Sigmoid colon (tissue), 6 donors: ENCODE measurements at regions not wholly inside any gene's neighbourhood (a gene's known extent, or its start where the extent isn't known, plus 50 kb on each side); places are given as distances from the start of the nearest gene placed in this dataset.

Experiments
- DNase-seq: peaks from one replicate; pipeline ENCODE4 v3.0.0-alpha.2; 2019
- H3K27ac ChIP-seq, 4 donors: fragments of 200-600 bp; sonication (generic); one replicate each; pipeline ENCODE4 v1.5.1; 2016 to 2019; ENCODE audit warnings: mild to moderate bottlenecking in 1 of 4
- H3K27me3 ChIP-seq, 3 donors: fragments of 200-600 bp; sonication (generic); one replicate each; pipeline ENCODE4 v1.5.1; 2019; ENCODE audit warnings: mild to moderate bottlenecking in 1 of 3
- H3K36me3 ChIP-seq, 4 donors: fragments of 200-600 bp; sonication (generic); one replicate each; pipeline ENCODE4 v1.5.1; 2016 to 2019
- H3K4me1 ChIP-seq, 4 donors: fragments of 200-600 bp; sonication (generic); one replicate each; pipeline ENCODE4 v1.5.1; 2017 to 2019
- H3K4me3 ChIP-seq, 4 donors: fragments of 200-600 bp; sonication (generic); one replicate each; pipeline ENCODE4 v1.5.1; 2017 to 2019; ENCODE audit warnings: mild to moderate bottlenecking in 2 of 4, moderate library complexity in 1 of 4
- H3K9me3 ChIP-seq, 4 donors: fragments of 200-600 bp in 3 of 4; sonication (generic) in 3 of 4; one replicate each; pipeline versions ENCODE4 v1.5.1 to v1.6.1; 2013 to 2019
- EP300 ChIP-seq, 4 donors: sonication (generic); formaldehyde crosslinking; IDR thresholded peaks; one replicate each; pipeline ENCODE4 v1.6.1; 2017; ENCODE audit warnings: antibody characterized with exemption in 4 of 4
- POLR2A ChIP-seq, 2 donors: fragments of 450-650 bp; IDR thresholded peaks; one replicate each; pipeline ENCODE4 v1.6.1; 2016; ENCODE audit warnings: antibody characterized with exemption in 2 of 2, mild to moderate bottlenecking in 2 of 2, moderate library complexity in 2 of 2
- POLR2AphosphoS5 ChIP-seq, 4 donors: sonication (generic); formaldehyde crosslinking; IDR thresholded peaks; one replicate each; pipeline ENCODE4 v1.6.1; 2017; ENCODE audit warnings: antibody characterized with exemption in 4 of 4
- WGBS, 2 donors: extraction: QIAGEN DNeasy Blood & Tissue Kit; methylation state at CpG; one replicate each; pipeline ENCODE4 v1.1.7; 2013; 5-methylcytosine and 5-hydroxymethylcytosine counted together
- intact Hi-C: fragments of 100-400 bp; cut with DNase I; formaldehyde crosslinking; loops from one replicate; pipeline ENCODE4 v1.15.1; 2023
- TF ChIP-seq, protein P1 (sequence below), 4 experiments: fragments of 450-650 bp in 3 of 4; fragments of 200-600 bp in 1 of 4; IDR thresholded peaks; one replicate each; pipeline ENCODE4 v1.5.1; 2016 to 2019; ENCODE audit warnings: antibody characterized with exemption in 4 of 4, mild to moderate bottlenecking in 3 of 4, moderate library complexity in 2 of 4
- donor health status: healthy with polysubstance abuse.
- donor health status: healthy.

DNA sequence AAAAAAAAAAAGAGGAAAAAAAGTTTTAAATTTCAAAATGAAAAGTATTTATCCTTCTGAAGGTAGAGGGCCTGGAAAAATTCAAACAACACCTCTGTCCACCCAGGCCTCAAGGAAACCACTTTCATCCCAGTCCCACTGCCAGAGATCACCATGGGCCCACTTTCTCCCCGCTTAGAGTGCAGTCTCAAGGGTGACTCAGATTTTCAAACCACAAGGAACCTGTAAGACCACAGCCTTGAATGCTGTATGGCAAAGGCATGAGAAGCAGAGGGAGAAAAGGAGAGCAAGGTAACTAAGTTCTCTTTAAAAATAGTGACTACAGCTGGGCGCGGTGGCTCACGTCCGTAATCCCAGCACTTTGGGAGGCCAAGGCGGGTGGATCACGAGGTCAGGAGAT is 87.9 kb upstream of the PACRGL start:
- Histone ChIP-seq H3K4me1 (peaks cover 0 to 23% (median 20%) of the 10 kb centered on the region in 4 donors), H3K36me3 (peaks cover 0 to 3% (median 0%) of the 10 kb centered on the region in 4 donors), H3K9me3 (no peaks in the 10 kb centered on the region), H3K4me3 (no peak overlapping the region), H3K27ac (no peak overlapping the region), H3K27me3 (no peaks in the 10 kb centered on the region)
- WGBS, 2 donors: 78 to 89% methylated on average over 7 of the region's 7 CpGs
- intact Hi-C loops: no loop called here
- no peak for TF ChIP-seq EP300 (IDR thresholded peaks at IDR 0.05)
- no peak for TF ChIP-seq POLR2AphosphoS5 (IDR thresholded peaks at IDR 0.05)
- TF ChIP-seq POLR2A (IDR thresholded peaks at IDR 0.05): no peak
- TF ChIP-seq, protein P1, sequence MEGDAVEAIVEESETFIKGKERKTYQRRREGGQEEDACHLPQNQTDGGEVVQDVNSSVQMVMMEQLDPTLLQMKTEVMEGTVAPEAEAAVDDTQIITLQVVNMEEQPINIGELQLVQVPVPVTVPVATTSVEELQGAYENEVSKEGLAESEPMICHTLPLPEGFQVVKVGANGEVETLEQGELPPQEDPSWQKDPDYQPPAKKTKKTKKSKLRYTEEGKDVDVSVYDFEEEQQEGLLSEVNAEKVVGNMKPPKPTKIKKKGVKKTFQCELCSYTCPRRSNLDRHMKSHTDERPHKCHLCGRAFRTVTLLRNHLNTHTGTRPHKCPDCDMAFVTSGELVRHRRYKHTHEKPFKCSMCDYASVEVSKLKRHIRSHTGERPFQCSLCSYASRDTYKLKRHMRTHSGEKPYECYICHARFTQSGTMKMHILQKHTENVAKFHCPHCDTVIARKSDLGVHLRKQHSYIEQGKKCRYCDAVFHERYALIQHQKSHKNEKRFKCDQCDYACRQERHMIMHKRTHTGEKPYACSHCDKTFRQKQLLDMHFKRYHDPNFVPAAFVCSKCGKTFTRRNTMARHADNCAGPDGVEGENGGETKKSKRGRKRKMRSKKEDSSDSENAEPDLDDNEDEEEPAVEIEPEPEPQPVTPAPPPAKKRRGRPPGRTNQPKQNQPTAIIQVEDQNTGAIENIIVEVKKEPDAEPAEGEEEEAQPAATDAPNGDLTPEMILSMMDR (IDR thresholded peaks at IDR 0.05): no peak
- DNase-seq: no peak

DNA sequence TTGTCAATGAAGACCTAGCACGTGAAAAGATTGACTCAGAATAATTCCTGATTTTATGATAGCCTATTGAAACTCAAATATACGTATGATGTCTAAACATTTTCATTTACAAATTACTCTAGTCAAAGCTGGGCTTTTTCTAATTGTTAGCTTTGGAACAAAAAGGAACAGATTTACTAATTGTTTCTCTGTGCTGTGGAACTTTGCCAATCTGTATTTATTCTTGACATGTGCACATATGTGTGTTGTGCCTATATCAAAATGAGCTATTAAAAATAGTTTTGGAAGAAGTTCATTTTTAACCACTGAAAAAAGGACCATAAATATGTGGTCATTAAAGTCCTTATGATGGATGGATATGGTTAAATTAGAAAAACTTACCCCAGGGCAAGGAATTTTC is 85.4 kb upstream of the PACRGL start:
- TF ChIP-seq POLR2A (IDR thresholded peaks at IDR 0.05): no peak
- no peak for TF ChIP-seq POLR2AphosphoS5 (IDR thresholded peaks at IDR 0.05)
- TF ChIP-seq, protein P1 (IDR thresholded peaks at IDR 0.05): no peak
- TF ChIP-seq EP300 (IDR thresholded peaks at IDR 0.05): no peak
- WGBS, 2 donors: 84 to 86% methylated on average over 2 of the region's 2 CpGs
- Histone ChIP-seq H3K4me3 (no peak overlapping the region), H3K36me3 (peaks cover 0 to 3% (median 0%) of the 10 kb centered on the region in 4 donors), H3K9me3 (no peaks in the 10 kb centered on the region), H3K4me1 (peaks cover 0 to 42% (median 32%) of the 10 kb centered on the region in 4 donors), H3K27ac (no peak overlapping the region), H3K27me3 (no peaks in the 10 kb centered on the region)
- intact Hi-C loops: no loop called here
- no peak for DNase-seq

DNA sequence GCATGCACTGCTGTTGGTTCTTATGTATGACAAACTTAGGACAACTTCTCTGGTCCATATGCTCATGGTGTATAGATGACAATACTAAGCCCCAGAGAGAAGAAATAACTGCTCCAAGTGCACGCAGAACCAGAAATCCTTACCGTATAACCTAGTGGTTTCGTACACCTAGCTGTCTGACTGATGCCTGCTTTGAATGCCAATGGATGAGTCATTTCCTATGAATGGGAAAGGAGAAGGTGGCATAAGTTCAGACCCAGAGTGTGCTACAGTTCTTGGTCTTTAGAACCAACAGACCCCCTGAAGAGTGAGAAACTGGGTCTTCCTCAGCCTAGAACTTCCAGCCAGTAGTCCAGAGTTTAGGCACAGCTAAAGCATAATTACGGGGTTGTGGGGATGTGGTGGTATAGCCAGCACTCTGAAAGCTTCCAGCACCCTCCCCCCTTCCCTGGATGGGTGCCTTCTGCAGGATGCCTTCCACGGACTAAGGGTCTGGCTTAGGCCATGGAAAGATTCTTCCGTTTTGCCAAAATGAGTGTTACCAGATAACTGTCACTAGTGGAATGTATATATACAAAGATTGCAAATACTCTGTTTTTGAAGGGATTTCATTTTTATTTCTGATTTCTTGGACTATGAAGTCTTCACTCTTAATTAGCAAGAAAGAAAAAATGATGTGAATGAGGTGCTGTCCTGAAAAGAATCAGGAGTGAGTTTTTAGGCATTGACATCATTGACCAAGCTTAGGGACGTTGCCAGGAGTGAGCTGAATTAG is 84.6 kb upstream of the PACRGL start:
- Histone ChIP-seq H3K9me3 (no peaks in the 10 kb centered on the region), H3K4me1 (peaks cover 0 to 42% (median 32%) of the 10 kb centered on the region in 4 donors), H3K27me3 (no peaks in the 10 kb centered on the region), H3K27ac (peak overlapping the region in 1 of 4 donors; percentile 10), H3K4me3 (no peak overlapping the region), H3K36me3 (no peaks in the 10 kb centered on the region)
- TF ChIP-seq EP300 (IDR thresholded peaks at IDR 0.05): no peak
- TF ChIP-seq POLR2AphosphoS5 (IDR thresholded peaks at IDR 0.05): peak in 1 of 4 donors; percentile 21
- DNase-seq: no peak
- 82 to 84% methylated on average over 7 of the region's 7 CpGs for WGBS, 2 donors
- intact Hi-C loops: no loop called here

DNA sequence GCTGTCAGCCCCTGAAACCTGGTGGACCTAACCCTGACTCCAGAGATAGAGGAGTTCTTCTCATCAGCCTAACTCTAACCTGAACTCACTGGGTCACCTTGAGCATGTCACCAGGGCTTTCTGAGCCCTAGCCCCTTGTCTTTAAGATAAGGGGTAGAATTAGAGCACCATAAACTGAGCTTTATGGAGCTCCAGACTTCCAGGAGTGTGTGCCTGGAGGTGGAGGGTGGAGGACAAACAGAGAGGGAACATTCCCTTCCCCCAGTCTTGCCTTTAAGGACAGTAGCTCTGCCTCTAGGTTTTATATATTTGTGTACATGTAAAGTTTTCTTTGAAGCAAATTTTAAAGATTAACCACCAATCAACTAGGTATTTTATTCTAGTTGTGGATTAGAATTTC is 83.9 kb upstream of the PACRGL start:
- H3K27me3 ChIP-seq: no peaks in the 10 kb centered on the region
- TF ChIP-seq, protein P1 (IDR thresholded peaks at IDR 0.05): no peak
- no peak for TF ChIP-seq POLR2A (IDR thresholded peaks at IDR 0.05)
- TF ChIP-seq EP300 (IDR thresholded peaks at IDR 0.05): no peak
- TF ChIP-seq POLR2AphosphoS5 (IDR thresholded peaks at IDR 0.05): no peak
- no peaks in the 10 kb centered on the region for H3K36me3 ChIP-seq
- H3K9me3 ChIP-seq: no peaks in the 10 kb centered on the region
- intact Hi-C loops: no loop called here
- peak overlapping the region in 1 of 4 donors; percentile 10 for H3K27ac ChIP-seq
- no peak for DNase-seq
- H3K4me1 ChIP-seq: peaks cover 0 to 42% (median 32%) of the 10 kb centered on the region in 4 donors
- no peak overlapping the region for H3K4me3 ChIP-seq

DNA sequence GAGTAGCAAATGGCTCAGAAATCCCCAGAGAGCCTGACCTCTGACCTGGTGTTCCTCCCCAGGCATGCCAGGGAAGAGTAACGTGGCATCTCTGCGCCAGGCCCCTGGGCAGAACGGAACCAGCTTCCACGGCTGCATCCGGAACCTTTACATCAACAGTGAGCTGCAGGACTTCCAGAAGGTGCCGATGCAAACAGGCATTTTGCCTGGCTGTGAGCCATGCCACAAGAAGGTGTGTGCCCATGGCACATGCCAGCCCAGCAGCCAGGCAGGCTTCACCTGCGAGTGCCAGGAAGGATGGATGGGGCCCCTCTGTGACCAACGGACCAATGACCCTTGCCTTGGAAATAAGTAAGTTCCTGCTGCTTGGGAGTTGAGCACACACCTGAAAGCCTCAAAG is 83.4 kb upstream of the PACRGL start:
- Histone ChIP-seq H3K4me3 (no peak overlapping the region), H3K27me3 (no peaks in the 10 kb centered on the region), H3K36me3 (no peaks in the 10 kb centered on the region), H3K9me3 (no peaks in the 10 kb centered on the region), H3K27ac (peak overlapping the region in 1 of 4 donors; percentile 25), H3K4me1 (peaks cover 0 to 42% (median 32%) of the 10 kb centered on the region in 4 donors)
- TF ChIP-seq POLR2AphosphoS5 (IDR thresholded peaks at IDR 0.05): no peak
- peak; percentile 64 for DNase-seq
- intact Hi-C loops: no loop called here
- WGBS, 2 donors: 63 to 77% methylated on average over 8 of the region's 8 CpGs
